Stomach (tissue), 4 donors: ENCODE measurements at regions not wholly inside any gene's neighbourhood (a gene's known extent, or its start where the extent isn't known, plus 50 kb on each side); places are given as distances from the start of the nearest gene placed in this dataset.

ENCODE experiments used
- EP300 ChIP-seq: sonication (generic); formaldehyde crosslinking; IDR thresholded peaks from one replicate; pipeline ENCODE4 v1.6.1; 2017; ENCODE audit warnings: antibody characterized with exemption
- POLR2A ChIP-seq, 4 donors: fragments of 450-650 bp; IDR thresholded peaks; one replicate each; pipeline ENCODE4 v1.6.1; 2016; ENCODE audit warnings: antibody characterized with exemption in 4 of 4, control low read depth in 2 of 4, mild to moderate bottlenecking in 1 of 4, moderate library complexity in 1 of 4
- POLR2AphosphoS5 ChIP-seq, 3 donors: sonication (generic); formaldehyde crosslinking; IDR thresholded peaks; one replicate each; pipeline ENCODE4 v1.6.1; 2016; ENCODE audit warnings: antibody characterized with exemption in 3 of 3

- TF ChIP-seq EP300 (no peak), POLR2A (IDR thresholded peaks at IDR 0.05) (no peak), POLR2AphosphoS5 (IDR thresholded peaks at IDR 0.05) (no peak)
Measured at GRCh38 chr18:30698571-30698970, 344.0 kb downstream of the DSC3 start.
